HG03354 (cell line): ENCODE measurements at regions not wholly inside any gene's neighbourhood (a gene's known extent, or its start where the extent isn't known, plus 50 kb on each side); places are given as distances from the start of the nearest gene placed in this dataset.

Experiments used
- ATAC-seq: cut with Tn5 transposase; IDR thresholded peaks from one replicate; pipeline ENCODE4 v1.9.1; 2021; ENCODE audit warnings: mild to moderate bottlenecking; ENCODE audit not compliant: unreplicated experiment, poor library complexity, severe bottlenecking

GRCh38 chr13:54144828-54145227, 1116.2 kb downstream of the OLFM4 start:
- ATAC-seq = no peak

- no peak for ATAC-seq
Measured at GRCh38 chr13:54150851-54151250, 1122.2 kb downstream of the OLFM4 start.

- no peak for ATAC-seq
Measured at GRCh38 chr13:54162069-54162468, 1133.5 kb downstream of the OLFM4 start.

GRCh38 chr13:54165581-54166215, 1137.1 kb downstream of the OLFM4 start:
- no peak for ATAC-seq

- ATAC-seq = no peak
Measured at GRCh38 chr13:54173996-54174395, 1145.4 kb downstream of the OLFM4 start.

- ATAC-seq = no peak
Measured at GRCh38 chr13:54175466-54175865, 1146.9 kb downstream of the OLFM4 start.

- no peak for ATAC-seq
Measured at GRCh38 chr13:54177466-54177865, 1148.9 kb downstream of the OLFM4 start.

GRCh38 chr13:54183166-54183565, 1154.6 kb downstream of the OLFM4 start:
- no peak for ATAC-seq

- ATAC-seq = no peak
Measured at GRCh38 chr13:54183728-54184127, 1155.1 kb downstream of the OLFM4 start.

- no peak for ATAC-seq
Measured at GRCh38 chr13:54184576-54184975, 1156.0 kb downstream of the OLFM4 start.

GRCh38 chr13:54185101-54185500, 1156.5 kb downstream of the OLFM4 start:
- no peak for ATAC-seq

- no peak for ATAC-seq
Measured at GRCh38 chr13:54185785-54186184, 1157.2 kb downstream of the OLFM4 start.

- ATAC-seq = no peak
Measured at GRCh38 chr13:54187461-54187860, 1158.8 kb downstream of the OLFM4 start.

- no peak for ATAC-seq
Measured at GRCh38 chr13:54194233-54195024, 1165.8 kb downstream of the OLFM4 start.

- ATAC-seq = no peak
Measured at GRCh38 chr13:54196684-54197083, 1168.1 kb downstream of the OLFM4 start.

- ATAC-seq = no peak
Measured at GRCh38 chr13:54198911-54199310, 1170.3 kb downstream of the OLFM4 start.

- no peak for ATAC-seq
Measured at GRCh38 chr13:54206626-54207025, 1178.0 kb downstream of the OLFM4 start.

- ATAC-seq = no peak
Measured at GRCh38 chr13:54210397-54211049, 1181.9 kb downstream of the OLFM4 start.

- no peak for ATAC-seq
Measured at GRCh38 chr13:54216221-54216620, 1187.6 kb downstream of the OLFM4 start.

- ATAC-seq = no peak
Measured at GRCh38 chr13:54226876-54227275, 1198.3 kb downstream of the OLFM4 start.

- no peak for ATAC-seq
Measured at GRCh38 chr13:54232700-54233099, 1204.1 kb downstream of the OLFM4 start.
